ENCODE measurements at regions not wholly inside any gene's neighbourhood (a gene's known extent, or its start where the extent isn't known, plus 50 kb on each side); places are given as distances from the start of the nearest gene placed in this dataset.
"Not testable (repeated sequence)": the region's sequence is repeated elsewhere in the genome, so short reads cannot be mapped to it uniquely, and the experiment has no call there.

GRCh38 chr9:62532777-62533173, 1342.9 kb downstream of the SPATA31A7 start:
- TF ChIP-seq CTCF (IDR thresholded peaks at IDR 0.05; ENCODE audit: low read length); EZH2phosphoT487 (IDR thresholded peaks at IDR 0.05; ENCODE audit: low read length); EZH2 (optimal IDR thresholded peaks at IDR 0.05; ENCODE audit: low read depth, low read length): not testable (repeated sequence)

All from MM.1S (cell line).